ENCODE measurements at regions not wholly inside any gene's neighbourhood (a gene's known extent, or its start where the extent isn't known, plus 50 kb on each side); places are given as distances from the start of the nearest gene placed in this dataset.

DNA sequence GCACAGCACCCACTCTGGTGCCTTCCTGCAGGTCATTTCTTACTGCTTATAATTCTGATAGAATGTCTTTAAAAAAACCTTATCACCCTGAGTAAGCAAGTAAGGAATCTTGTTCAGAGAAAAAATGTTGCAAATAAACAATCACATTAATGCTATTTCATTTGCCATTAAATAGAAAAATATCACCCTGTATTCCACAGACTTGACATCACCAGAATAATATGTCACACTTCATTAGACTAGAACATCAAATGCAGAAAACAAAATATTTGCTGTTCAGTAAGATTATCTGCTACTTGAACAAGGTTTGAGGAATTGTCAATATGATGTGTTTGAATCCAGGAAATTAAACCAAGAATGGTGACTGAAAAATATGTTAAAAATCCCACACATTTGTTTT, 236.6 kb upstream of the MMADHC start:
- no peak overlapping the region for H2AFZ ChIP-seq (ENCODE audit: insufficient read depth, low read length, poor library complexity)
- H3K27me3 ChIP-seq (ENCODE audit: insufficient read depth, low read length) = no peaks in the 10 kb centered on the region
- no peak overlapping the region for H3K18ac ChIP-seq (ENCODE audit: low read length)

DNA sequence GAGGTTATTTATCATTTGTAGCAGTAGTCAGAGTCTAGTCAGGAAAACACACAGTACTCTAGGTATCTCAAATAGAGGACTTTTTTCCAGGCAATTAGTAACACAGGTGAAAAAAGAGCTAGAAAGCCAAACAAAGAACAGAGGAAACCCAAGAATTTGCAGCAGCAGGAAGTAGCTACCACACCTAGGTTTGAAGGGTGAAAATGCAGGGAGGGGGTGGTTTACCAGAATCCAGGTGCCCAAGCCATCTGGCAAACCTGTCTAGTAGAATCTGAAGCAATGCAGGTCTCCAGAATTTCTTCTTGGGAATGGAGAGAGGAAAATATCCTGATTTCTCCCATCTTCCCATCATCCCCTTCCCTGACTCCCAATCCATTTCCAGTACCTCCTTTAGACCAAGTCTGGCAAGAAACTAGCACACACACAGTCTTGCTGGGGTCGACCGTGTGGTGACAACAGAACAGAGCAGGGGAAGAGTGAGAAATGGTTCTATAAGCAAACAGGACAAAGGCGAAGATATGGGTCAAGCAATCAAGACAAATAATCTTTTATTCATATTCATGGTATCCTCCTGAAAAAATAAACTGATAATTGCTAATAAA, 231.9 kb upstream of the MMADHC start:
- no peak overlapping the region for H2BK12ac ChIP-seq (ENCODE audit: low read length)
- no peak for DNase-seq
- H3K79me1 ChIP-seq (ENCODE audit: low read length) = no peaks in the 10 kb centered on the region
- no peak overlapping the region for H2AK5ac ChIP-seq (ENCODE audit: low read length)
- H3K14ac ChIP-seq (ENCODE audit: low read length) = no peak overlapping the region
- no peak overlapping the region for H3K4ac ChIP-seq (ENCODE audit: low read depth, low read length)
- no peak overlapping the region for H4K12ac ChIP-seq (ENCODE audit: low read depth, low read length)
- no peak overlapping the region for H4K8ac ChIP-seq (ENCODE audit: low read depth, low read length)
- no peaks in the 10 kb centered on the region for H3K79me2 ChIP-seq (ENCODE audit: control insufficient read depth, insufficient read depth, low read length, poor library complexity)
- no peak overlapping the region for H2BK5ac ChIP-seq (ENCODE audit: low read depth, low read length, poor library complexity)
- H3K4me2 ChIP-seq (ENCODE audit: low read length) = no peak overlapping the region
- H3K36me3 ChIP-seq (ENCODE audit: control insufficient read depth in 1 of 2, insufficient read depth in 2 of 2, low read length in 2 of 2) = no peaks in the 10 kb centered on the region
- no peaks in the 10 kb centered on the region for H3K27me3 ChIP-seq (ENCODE audit: insufficient read depth, low read length)
- no peak overlapping the region for H2BK120ac ChIP-seq (ENCODE audit: insufficient read depth, low read length, poor library complexity)
- no peak overlapping the region for H2AFZ ChIP-seq (ENCODE audit: insufficient read depth, low read length, poor library complexity)
- H3K9me3 ChIP-seq (ENCODE audit: insufficient read depth, low read depth, low read length) = no peaks in the 10 kb centered on the region
- H4K91ac ChIP-seq (ENCODE audit: low read depth, low read length) = no peak overlapping the region
- no peaks in the 10 kb centered on the region for H3K4me1 ChIP-seq (ENCODE audit: control insufficient read depth in 1 of 2, insufficient read depth in 2 of 2, low read length in 2 of 2)
- no peak overlapping the region for H3K23ac ChIP-seq (ENCODE audit: low read length)
- H3K18ac ChIP-seq (ENCODE audit: low read length) = no peak overlapping the region
- no peak overlapping the region for H3K4me3 ChIP-seq (ENCODE audit: low read depth, low read length)
- no peak overlapping the region for H3K9ac ChIP-seq (ENCODE audit: low read length)
- WGBS (ENCODE audit: extremely low coverage, insufficient coverage, insufficient read length) = no CpG with 5 or more reads among the region's 3 CpGs
- no peak overlapping the region for H3K27ac ChIP-seq (ENCODE audit: low read depth, low read length)

More for the DNA sequence above, 236.6 kb upstream of the MMADHC start:
- Histone ChIP-seq H4K91ac (ENCODE audit: low read depth, low read length) (no peak overlapping the region), H3K27ac (ENCODE audit: low read depth, low read length) (no peak overlapping the region), H3K23ac (ENCODE audit: low read length) (no peak overlapping the region), H4K12ac (ENCODE audit: low read depth, low read length) (no peak overlapping the region), H3K9me3 (ENCODE audit: insufficient read depth, low read depth, low read length) (no peaks in the 10 kb centered on the region), H3K79me2 (ENCODE audit: control insufficient read depth, insufficient read depth, low read length, poor library complexity) (no peaks in the 10 kb centered on the region), H3K4me1 (ENCODE audit: control insufficient read depth in 1 of 2, insufficient read depth in 2 of 2, low read length in 2 of 2) (no peaks in the 10 kb centered on the region), H3K4me2 (ENCODE audit: low read length) (no peak overlapping the region), H3K79me1 (ENCODE audit: low read length) (no peaks in the 10 kb centered on the region), H3K9ac (ENCODE audit: low read length) (no peak overlapping the region), H2AK5ac (ENCODE audit: low read length) (no peak overlapping the region), H3K4me3 (ENCODE audit: low read depth, low read length) (no peak overlapping the region), H2BK120ac (ENCODE audit: insufficient read depth, low read length, poor library complexity) (no peak overlapping the region), H2BK5ac (ENCODE audit: low read depth, low read length, poor library complexity) (no peak overlapping the region), H3K36me3 (ENCODE audit: control insufficient read depth in 1 of 2, insufficient read depth in 2 of 2, low read length in 2 of 2) (no peaks in the 10 kb centered on the region), H4K8ac (ENCODE audit: low read depth, low read length) (no peak overlapping the region), H3K4ac (ENCODE audit: low read depth, low read length) (no peak overlapping the region), H3K14ac (ENCODE audit: low read length) (no peak overlapping the region), H2BK12ac (ENCODE audit: low read length) (no peak overlapping the region)
- no peak for DNase-seq

DNA sequence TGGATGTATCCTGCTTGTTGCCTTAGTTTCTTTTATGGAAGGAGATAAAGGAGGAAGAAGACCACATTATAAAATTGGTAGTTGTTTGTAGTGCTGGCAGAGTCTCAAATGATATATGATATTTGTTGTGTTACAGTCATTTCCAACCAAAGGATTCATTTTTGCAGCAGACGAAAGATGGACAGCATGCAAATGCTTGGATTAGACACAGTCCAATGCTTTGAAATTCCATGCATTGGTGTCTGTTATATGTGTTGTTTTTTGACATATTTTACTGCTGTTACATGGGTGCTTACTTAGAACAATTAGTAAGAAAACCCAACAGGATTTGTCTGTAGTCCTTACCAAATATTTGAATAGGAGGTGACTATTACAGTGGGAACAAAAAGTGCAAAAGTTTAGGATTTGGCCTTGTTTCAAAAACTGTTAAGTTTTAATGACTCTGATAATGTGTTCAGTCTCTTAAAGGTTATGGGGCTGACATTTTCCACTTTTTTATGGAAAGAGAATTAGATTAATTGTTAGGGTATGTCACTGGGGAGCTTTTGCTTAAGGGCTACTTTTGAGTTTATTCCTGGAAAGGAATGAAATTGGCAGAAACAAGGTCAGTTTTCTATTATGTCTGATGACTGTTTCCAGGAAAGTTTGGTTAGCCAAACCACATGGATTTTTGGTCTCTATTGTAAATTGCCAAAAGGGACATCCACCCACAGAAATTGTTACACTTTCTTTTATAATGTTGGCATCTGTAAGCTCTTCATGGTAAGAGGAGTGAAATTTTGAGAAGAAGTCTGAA, 229.4 kb upstream of the MMADHC start:
- H2BK120ac ChIP-seq (ENCODE audit: insufficient read depth, low read length, poor library complexity) = no peak overlapping the region
- no CpG with 5 or more reads among the region's 1 CpG for WGBS (ENCODE audit: extremely low coverage, insufficient coverage, insufficient read length)

DNA sequence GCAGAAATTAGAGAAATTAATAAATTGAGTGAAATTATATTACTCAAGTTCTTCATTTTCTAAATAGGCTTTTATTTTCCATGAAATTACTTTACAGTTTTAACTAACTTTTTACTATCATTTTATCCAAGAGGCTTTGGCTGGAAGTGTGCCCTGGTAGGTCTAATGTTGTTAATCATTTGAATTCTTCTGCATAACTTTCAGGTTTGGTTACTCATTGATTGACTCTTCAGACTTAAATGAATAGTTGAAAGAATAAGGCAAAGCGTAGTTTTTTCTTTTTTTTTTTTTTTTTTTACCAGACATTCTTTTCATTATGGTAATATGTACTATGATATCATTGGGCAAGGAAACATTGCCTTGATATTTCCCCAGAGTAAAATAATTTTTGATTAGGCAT, 228.4 kb upstream of the MMADHC start:
- H4K12ac ChIP-seq (ENCODE audit: low read depth, low read length) = no peak overlapping the region
- H3K4ac ChIP-seq (ENCODE audit: low read depth, low read length) = no peak overlapping the region
- no peak overlapping the region for H2BK120ac ChIP-seq (ENCODE audit: insufficient read depth, low read length, poor library complexity)
- no peaks in the 10 kb centered on the region for H3K9me3 ChIP-seq (ENCODE audit: insufficient read depth, low read depth, low read length)
- no peak overlapping the region for H2AK5ac ChIP-seq (ENCODE audit: low read length)
- H2BK12ac ChIP-seq (ENCODE audit: low read length) = no peak overlapping the region
- no peak overlapping the region for H3K23ac ChIP-seq (ENCODE audit: low read length)
- H3K27ac ChIP-seq (ENCODE audit: low read depth, low read length) = no peak overlapping the region
- no peaks in the 10 kb centered on the region for H3K4me1 ChIP-seq (ENCODE audit: control insufficient read depth in 1 of 2, insufficient read depth in 2 of 2, low read length in 2 of 2)
- no peak overlapping the region for H4K91ac ChIP-seq (ENCODE audit: low read depth, low read length)
- H4K8ac ChIP-seq (ENCODE audit: low read depth, low read length) = no peak overlapping the region
- H3K9ac ChIP-seq (ENCODE audit: low read length) = no peak overlapping the region
- no peaks in the 10 kb centered on the region for H3K79me1 ChIP-seq (ENCODE audit: low read length)
- no peak overlapping the region for H2BK5ac ChIP-seq (ENCODE audit: low read depth, low read length, poor library complexity)
- H3K14ac ChIP-seq (ENCODE audit: low read length) = no peak overlapping the region
- H3K18ac ChIP-seq (ENCODE audit: low read length) = no peak overlapping the region
- no peak overlapping the region for H2AFZ ChIP-seq (ENCODE audit: insufficient read depth, low read length, poor library complexity)
- H3K27me3 ChIP-seq (ENCODE audit: insufficient read depth, low read length) = no peaks in the 10 kb centered on the region
- no CpG with 5 or more reads among the region's 1 CpG for WGBS (ENCODE audit: extremely low coverage, insufficient coverage, insufficient read length)
- H3K4me3 ChIP-seq (ENCODE audit: low read depth, low read length) = no peak overlapping the region
- H3K36me3 ChIP-seq (ENCODE audit: control insufficient read depth in 1 of 2, insufficient read depth in 2 of 2, low read length in 2 of 2) = no peaks in the 10 kb centered on the region
- DNase-seq = no peak
- H3K4me2 ChIP-seq (ENCODE audit: low read length) = no peak overlapping the region
- H3K79me2 ChIP-seq (ENCODE audit: control insufficient read depth, insufficient read depth, low read length, poor library complexity) = no peaks in the 10 kb centered on the region

More for the DNA sequence above, 229.4 kb upstream of the MMADHC start:
- no peak overlapping the region for H3K23ac ChIP-seq (ENCODE audit: low read length)
- no peaks in the 10 kb centered on the region for H3K79me2 ChIP-seq (ENCODE audit: control insufficient read depth, insufficient read depth, low read length, poor library complexity)
- H4K91ac ChIP-seq (ENCODE audit: low read depth, low read length) = no peak overlapping the region
- no peak overlapping the region for H3K18ac ChIP-seq (ENCODE audit: low read length)
- H4K8ac ChIP-seq (ENCODE audit: low read depth, low read length) = no peak overlapping the region
- no peak overlapping the region for H2BK5ac ChIP-seq (ENCODE audit: low read depth, low read length, poor library complexity)
- no peak overlapping the region for H3K14ac ChIP-seq (ENCODE audit: low read length)
- no peaks in the 10 kb centered on the region for H3K4me1 ChIP-seq (ENCODE audit: control insufficient read depth in 1 of 2, insufficient read depth in 2 of 2, low read length in 2 of 2)
- no peaks in the 10 kb centered on the region for H3K79me1 ChIP-seq (ENCODE audit: low read length)
- H3K4me3 ChIP-seq (ENCODE audit: low read depth, low read length) = no peak overlapping the region
- no peak overlapping the region for H3K4ac ChIP-seq (ENCODE audit: low read depth, low read length)
- H2BK12ac ChIP-seq (ENCODE audit: low read length) = no peak overlapping the region
- H4K12ac ChIP-seq (ENCODE audit: low read depth, low read length) = no peak overlapping the region
- H2AFZ ChIP-seq (ENCODE audit: insufficient read depth, low read length, poor library complexity) = no peak overlapping the region
- H3K9ac ChIP-seq (ENCODE audit: low read length) = no peak overlapping the region
- no peaks in the 10 kb centered on the region for H3K36me3 ChIP-seq (ENCODE audit: control insufficient read depth in 1 of 2, insufficient read depth in 2 of 2, low read length in 2 of 2)
- no peak for DNase-seq
- H3K27ac ChIP-seq (ENCODE audit: low read depth, low read length) = no peak overlapping the region
- no peaks in the 10 kb centered on the region for H3K27me3 ChIP-seq (ENCODE audit: insufficient read depth, low read length)
- H2AK5ac ChIP-seq (ENCODE audit: low read length) = no peak overlapping the region
- no peak overlapping the region for H3K4me2 ChIP-seq (ENCODE audit: low read length)
- no peaks in the 10 kb centered on the region for H3K9me3 ChIP-seq (ENCODE audit: insufficient read depth, low read depth, low read length)
